Choroid plexus epithelial cell (primary cell): ENCODE measurements at regions not wholly inside any gene's neighbourhood (a gene's known extent, or its start where the extent isn't known, plus 50 kb on each side); places are given as distances from the start of the nearest gene placed in this dataset.

ENCODE experiments used
- DNase-seq: peaks from one replicate; pipeline ENCODE4 v3.0.0-alpha.2; 2010; ENCODE audit warnings: low read depth
- H3K4me3 ChIP-seq: 2 replicates; pipeline ENCODE4 v1.5.1; 2011; ENCODE audit warnings: low read depth, mild to moderate bottlenecking, control low read depth, low read length, moderate library complexity
- TF ChIP-seq, protein P1 (sequence below): conservative IDR thresholded peaks from 2 replicates; pipeline ENCODE4 v1.5.1; 2011; ENCODE audit warnings: low read depth, mild to moderate bottlenecking, control low read depth, inconsistent platforms, low read length, moderate library complexity

- H3K4me3 ChIP-seq = no peak overlapping the region
- TF ChIP-seq, protein P1, sequence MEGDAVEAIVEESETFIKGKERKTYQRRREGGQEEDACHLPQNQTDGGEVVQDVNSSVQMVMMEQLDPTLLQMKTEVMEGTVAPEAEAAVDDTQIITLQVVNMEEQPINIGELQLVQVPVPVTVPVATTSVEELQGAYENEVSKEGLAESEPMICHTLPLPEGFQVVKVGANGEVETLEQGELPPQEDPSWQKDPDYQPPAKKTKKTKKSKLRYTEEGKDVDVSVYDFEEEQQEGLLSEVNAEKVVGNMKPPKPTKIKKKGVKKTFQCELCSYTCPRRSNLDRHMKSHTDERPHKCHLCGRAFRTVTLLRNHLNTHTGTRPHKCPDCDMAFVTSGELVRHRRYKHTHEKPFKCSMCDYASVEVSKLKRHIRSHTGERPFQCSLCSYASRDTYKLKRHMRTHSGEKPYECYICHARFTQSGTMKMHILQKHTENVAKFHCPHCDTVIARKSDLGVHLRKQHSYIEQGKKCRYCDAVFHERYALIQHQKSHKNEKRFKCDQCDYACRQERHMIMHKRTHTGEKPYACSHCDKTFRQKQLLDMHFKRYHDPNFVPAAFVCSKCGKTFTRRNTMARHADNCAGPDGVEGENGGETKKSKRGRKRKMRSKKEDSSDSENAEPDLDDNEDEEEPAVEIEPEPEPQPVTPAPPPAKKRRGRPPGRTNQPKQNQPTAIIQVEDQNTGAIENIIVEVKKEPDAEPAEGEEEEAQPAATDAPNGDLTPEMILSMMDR = no peak
- DNase-seq = no peak
Observed at GRCh38 chr20:10949930-10950783, 276.4 kb upstream of the JAG1 start.

- DNase-seq = no peak
- H3K4me3 ChIP-seq = no peak overlapping the region
- TF ChIP-seq, protein P1 = no peak
Observed at GRCh38 chr20:10951216-10951615, 277.4 kb upstream of the JAG1 start.

DNA sequence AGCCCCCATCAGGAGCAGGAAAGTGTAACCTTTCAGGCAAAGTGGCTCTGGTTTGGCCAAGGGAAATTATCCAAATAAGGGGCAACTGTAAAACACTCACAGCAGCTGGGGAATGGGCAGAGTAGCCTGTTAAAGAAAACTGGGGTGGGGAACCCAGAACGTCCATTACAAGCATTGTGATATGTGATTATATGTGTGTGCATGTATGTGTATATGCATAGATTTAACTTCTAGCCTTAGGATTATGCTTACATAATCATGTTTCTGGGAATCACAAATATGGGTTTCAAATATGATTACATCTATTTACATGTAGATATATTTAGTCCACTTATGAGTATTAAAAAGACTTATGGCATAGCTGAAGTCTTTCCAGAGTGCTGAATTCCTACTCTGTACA is 278.1 kb upstream of the JAG1 start:
- no peak overlapping the region for H3K4me3 ChIP-seq
- TF ChIP-seq, protein P1 = no peak
- DNase-seq = no peak

- no peak for DNase-seq
- no peak overlapping the region for H3K4me3 ChIP-seq
- TF ChIP-seq, protein P1 = no peak
Observed at GRCh38 chr20:10953437-10953836, 279.6 kb upstream of the JAG1 start.

DNA sequence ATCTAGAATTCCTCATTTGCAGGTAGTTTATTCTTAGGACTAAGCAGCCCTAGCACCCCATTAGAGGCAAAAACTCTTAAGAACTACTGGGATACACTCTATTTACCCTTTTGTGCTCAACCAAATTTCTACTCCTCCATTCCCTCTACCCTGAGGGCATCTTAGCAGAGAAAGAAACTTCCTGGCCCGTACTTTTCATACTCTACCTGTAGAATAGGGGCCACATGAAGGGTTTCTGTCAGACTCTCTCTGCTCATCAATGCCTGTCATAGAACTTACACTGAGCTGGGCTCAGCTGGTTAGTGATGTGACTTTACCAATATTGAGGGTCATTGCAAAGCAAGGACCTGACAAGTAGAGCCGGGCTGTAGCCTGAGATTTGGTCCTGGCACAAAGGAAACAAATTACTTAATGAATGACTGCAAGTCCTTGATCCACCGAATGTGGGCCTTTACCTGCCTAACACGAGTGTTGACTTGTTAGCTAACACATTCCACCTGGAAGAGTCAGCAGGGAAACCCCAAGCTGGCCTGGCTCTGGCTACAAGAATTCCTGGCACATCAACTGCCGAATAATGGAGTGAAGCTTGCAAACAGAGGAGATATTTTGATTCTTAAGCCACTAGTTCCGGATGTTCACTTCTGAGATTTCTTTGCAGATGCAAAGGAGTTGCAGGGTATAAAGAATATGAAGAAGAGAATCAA is 280.5 kb upstream of the JAG1 start:
- TF ChIP-seq, protein P1 = no peak
- DNase-seq = no peak
- no peak overlapping the region for H3K4me3 ChIP-seq

- no peak overlapping the region for H3K4me3 ChIP-seq
- TF ChIP-seq, protein P1 = no peak
- no peak for DNase-seq
Observed at GRCh38 chr20:10954908-10955580, 281.2 kb upstream of the JAG1 start.
